K562 (cell line): ENCODE measurements at regions not wholly inside any gene's neighbourhood (a gene's known extent, or its start where the extent isn't known, plus 50 kb on each side); places are given as distances from the start of the nearest gene placed in this dataset.
A peak's percentile ranks its signal among the peaks of the same experiment; 100 is the strongest.

ENCODE experiments used
- ATAC-seq: fragments of 200-7000 bp; cut with Tn5 transposase; 3 replicates; pipeline ENCODE4 v1.9.1; 2020; ENCODE audit warnings: moderate library complexity
- BruUV-seq: library from RNA; stranded (reverse); fragments of 400-500 nt; replicated peaks from 2 replicates; lab custom pipeline; 2021; lab: Mats Ljungman, UMichigan
- CTCF ChIA-PET: fragments of 300-600 bp; formaldehyde crosslinking; extraction: SDS; loops from one replicate; lab custom pipeline; 2021; ENCODE audit warnings: low intra/inter-chr PET ratio; lab: Yijun Ruan, JAX
- POLR2A ChIA-PET: fragments of 300-600, 350-650 bp; sonication (Branson Sonifier 250); formaldehyde crosslinking; extraction: SDS; loops from one replicate; lab custom pipeline; 2021; ENCODE audit warnings: antibody characterized with exemption, inconsistent platforms; lab: Yijun Ruan, JAX
- DNase-seq, 4 experiments: peaks; one replicate each; pipeline versions ENCODE4 v3.0.0 to v3.0.0-alpha.2; 2011 to 2018; ENCODE audit warnings: low spot score in 3 of 4, mixed read lengths in 3 of 4; ENCODE audit errors: extremely low read depth in 1 of 4
- FAIRE-seq: peaks from 2 replicates; lab custom pipeline; 2011; peaks lifted over from hg19 to GRCh38; lab: Jason Lieb, UNC
- H2AFZ ChIP-seq: 2 replicates; pipeline ENCODE4 v1.6.0; 2011; ENCODE audit warnings: low read depth, low read length, control low read depth, inconsistent platforms
- H3K27ac ChIP-seq: fragments of 200-600 bp; 3 replicates; pipeline ENCODE4 v1.8.0; 2011; ENCODE audit warnings: low read depth, mild to moderate bottlenecking, control low read depth, inconsistent platforms, low read length, moderate library complexity, mixed read lengths; ENCODE audit errors: extremely low read depth
- H3K27me3 ChIP-seq, 2 experiments: fragments of 300-600 bp in 1 of 2; 2 replicates in 1 of 2; 3 replicates in 1 of 2; pipeline versions ENCODE4 v1.6.0 to v1.8.0; 2011; ENCODE audit warnings: inconsistent platforms in 2 of 2, low read length in 2 of 2, mild to moderate bottlenecking in 1 of 2, mixed read lengths in 1 of 2, moderate library complexity in 1 of 2; ENCODE audit not compliant: control insufficient read depth in 2 of 2, insufficient read depth in 2 of 2
- H3K36me3 ChIP-seq: fragments of 300-600 bp; 3 replicates; pipeline ENCODE4 v1.8.0; 2011; ENCODE audit warnings: mild to moderate bottlenecking, low read length, inconsistent platforms; ENCODE audit not compliant: control insufficient read depth, insufficient read depth
- H3K4me1 ChIP-seq, 2 experiments: fragments of 200-600 bp in 1 of 2; replicated peaks in 1 of 2; 2 replicates in 1 of 2; 3 replicates in 1 of 2; pipeline versions ENCODE4 v1.5.1 to v1.8.0; 2011; ENCODE audit warnings: inconsistent platforms in 2 of 2, low read length in 2 of 2, mild to moderate bottlenecking in 1 of 2, mixed read lengths in 1 of 2, moderate library complexity in 1 of 2; ENCODE audit not compliant: control insufficient read depth in 2 of 2, insufficient read depth in 2 of 2
- H3K4me2 ChIP-seq: 2 replicates; pipeline ENCODE4 v1.6.1; 2011; ENCODE audit warnings: low read length, control low read depth, inconsistent platforms, mixed read lengths; ENCODE audit not compliant: insufficient read depth
- H3K4me3 ChIP-seq: fragments of 200-600 bp; sonication (generic), shearing (Covaris generic); 2 replicates; pipeline ENCODE4 v1.5.1; 2016; ENCODE audit warnings: control low read depth, inconsistent platforms
- H3K79me2 ChIP-seq: fragments of 200-600 bp; 3 replicates; pipeline ENCODE4 v1.8.0; 2011; ENCODE audit warnings: low read length, inconsistent platforms; ENCODE audit not compliant: control insufficient read depth, insufficient read depth
- H3K9ac ChIP-seq, 2 experiments: 2 replicates each; pipeline versions ENCODE4 v1.6.0 to v1.6.1; 2011; ENCODE audit warnings: low read depth in 2 of 2, low read length in 2 of 2, control low read depth in 1 of 2, inconsistent platforms in 1 of 2, mild to moderate bottlenecking in 1 of 2, mixed read lengths in 1 of 2; ENCODE audit not compliant: insufficient read depth in 1 of 2
- H3K9me1 ChIP-seq: one replicate; pipeline ENCODE4 v1.6.0; 2011; ENCODE audit warnings: inconsistent platforms, mild to moderate bottlenecking, low read length, moderate library complexity; ENCODE audit not compliant: control insufficient read depth, insufficient read depth
- H3K9me3 ChIP-seq: replicated peaks from 2 replicates; pipeline ENCODE4 v1.5.1; 2011; ENCODE audit warnings: low read depth, low read length, inconsistent platforms; ENCODE audit not compliant: control insufficient read depth, insufficient read depth
- H4K20me1 ChIP-seq: replicated peaks from 2 replicates; pipeline ENCODE4 v1.6.1; 2011; ENCODE audit warnings: low read length, inconsistent platforms, mixed read lengths; ENCODE audit not compliant: control insufficient read depth, insufficient read depth
- DPF2 ChIP-seq: fragments of 450-650 bp; IDR thresholded peaks from 2 replicates; pipeline ENCODE4 v1.6.1; 2016
- GTF2F1 ChIP-seq: IDR thresholded peaks from 2 replicates; pipeline ENCODE4 v1.6.1; 2011; ENCODE audit warnings: low read depth, low read length, improper control_type of control experiment
- HIVEP1 ChIP-seq: fragments of 250-450 bp; sonication (Bioruptor Pico); IDR thresholded peaks from 2 replicates; pipeline ENCODE4 v1.4.0; 2020; ENCODE audit warnings: mild to moderate bottlenecking
- HNRNPLL ChIP-seq: fragments of 200-400 bp; formaldehyde crosslinking; IDR thresholded peaks from 2 replicates; pipeline ENCODE4 v1.6.1; 2017; ENCODE audit warnings: low read length, low read depth, mild to moderate bottlenecking; ENCODE audit not compliant: poor library complexity, severe bottlenecking
- LEF1 ChIP-seq: fragments of 450-650 bp; IDR thresholded peaks from 2 replicates; pipeline ENCODE4 v1.6.1; 2016; ENCODE audit warnings: mild to moderate bottlenecking
- NCOA2 ChIP-seq, 2 experiments: fragments of 450-650 bp; IDR thresholded peaks; 2 replicates each; pipeline ENCODE4 v1.6.1; 2018; ENCODE audit warnings: mild to moderate bottlenecking in 2 of 2, moderate library complexity in 1 of 2; ENCODE audit not compliant: partially characterized antibody in 2 of 2
- NR2F6 ChIP-seq: fragments of 450-650 bp; formaldehyde crosslinking; IDR thresholded peaks from 2 replicates; pipeline ENCODE4 v1.4.0; 2020; ENCODE audit warnings: mild to moderate bottlenecking
- SMAD3 ChIP-seq: fragments of 450-650 bp; formaldehyde crosslinking; conservative IDR thresholded peaks from 2 replicates; pipeline ENCODE4 v1.4.0; 2020; ENCODE audit warnings: mild to moderate bottlenecking
- SNIP1 ChIP-seq: fragments of 450-650 bp; IDR thresholded peaks from 2 replicates; pipeline ENCODE4 v1.7.1; 2017; ENCODE audit warnings: low read depth, mild to moderate bottlenecking
- TOE1 ChIP-seq, 2 experiments: fragments of 450-650 bp in 1 of 2; sonication (generic) in 1 of 2; formaldehyde crosslinking in 1 of 2; IDR thresholded peaks; 2 replicates each; pipeline versions ENCODE4 v1.7.1 to v1.8.0; 2016 to 2022; ENCODE audit warnings: borderline replicate concordance in 2 of 2, mild to moderate bottlenecking in 2 of 2, antibody characterized with exemption in 1 of 2, inconsistent platforms in 1 of 2, low read depth in 1 of 2, missing genetic modification reagents in 1 of 2, moderate library complexity in 1 of 2
- ZNF146 ChIP-seq: IDR thresholded peaks from one replicate; pipeline ENCODE4 v1.6.1; 2018; ENCODE audit warnings: missing compliant biosample characterization; ENCODE audit not compliant: unreplicated experiment
- ZNF174 ChIP-seq: fragments of 250-450 bp; sonication (Bioruptor Pico); IDR thresholded peaks from 2 replicates; pipeline ENCODE4 v1.4.0; 2020; ENCODE audit warnings: mild to moderate bottlenecking
- ZNF184 ChIP-seq: sonication (generic); formaldehyde crosslinking; IDR thresholded peaks from 2 replicates; pipeline ENCODE4 v1.5.0; 2020; ENCODE audit warnings: missing genetic modification reagents
- ZNF253 ChIP-seq: fragments of 250-450 bp; sonication (Bioruptor Pico); conservative IDR thresholded peaks from 2 replicates; pipeline ENCODE4 v1.6.1; 2021; ENCODE audit warnings: mild to moderate bottlenecking
- ZNF586 ChIP-seq: fragments of 450-650 bp; formaldehyde crosslinking; conservative IDR thresholded peaks from 2 replicates; pipeline ENCODE4 v1.4.0; 2020; ENCODE audit warnings: mild to moderate bottlenecking, moderate library complexity
- ZNF695 ChIP-seq: fragments of 450-650 bp; formaldehyde crosslinking; IDR thresholded peaks from 2 replicates; pipeline ENCODE4 v1.4.0; 2020; ENCODE audit warnings: mild to moderate bottlenecking, moderate library complexity
- whole genome bisulfite sequencing: fragments of 100-300 bp; shearing (Covaris generic); methylation state at CpG from one replicate; pipeline ENCODE4 v1.1.6; 2016; ENCODE audit warnings: low coverage, mixed read lengths; ENCODE audit not compliant: insufficient coverage; ENCODE audit errors: missing lambda C conversion rate; 5-methylcytosine and 5-hydroxymethylcytosine counted together
- in situ Hi-C: fragments of 300-500 bp; cut with MboI; formaldehyde crosslinking; loops from 4 replicates; pipeline ENCODE4 v1.15.0; 2018; ENCODE audit warnings: inconsistent platforms, mixed read lengths
- intact Hi-C: fragments of 100-400 bp; cut with micrococcal nuclease; formaldehyde crosslinking; loops from 2 replicates; pipeline ENCODE4 v1.14.2; 2022
- TF ChIP-seq, protein P1 (sequence below): fragments of 450-650 bp; formaldehyde crosslinking; IDR thresholded peaks from 2 replicates; pipeline ENCODE4 v1.4.0; 2020; ENCODE audit warnings: mild to moderate bottlenecking, moderate library complexity
- TF ChIP-seq, protein P2 (sequence below): fragments of 450-650 bp; IDR thresholded peaks from 2 replicates; pipeline ENCODE4 v1.6.1; 2017; ENCODE audit warnings: antibody characterized with exemption, mild to moderate bottlenecking

DNA sequence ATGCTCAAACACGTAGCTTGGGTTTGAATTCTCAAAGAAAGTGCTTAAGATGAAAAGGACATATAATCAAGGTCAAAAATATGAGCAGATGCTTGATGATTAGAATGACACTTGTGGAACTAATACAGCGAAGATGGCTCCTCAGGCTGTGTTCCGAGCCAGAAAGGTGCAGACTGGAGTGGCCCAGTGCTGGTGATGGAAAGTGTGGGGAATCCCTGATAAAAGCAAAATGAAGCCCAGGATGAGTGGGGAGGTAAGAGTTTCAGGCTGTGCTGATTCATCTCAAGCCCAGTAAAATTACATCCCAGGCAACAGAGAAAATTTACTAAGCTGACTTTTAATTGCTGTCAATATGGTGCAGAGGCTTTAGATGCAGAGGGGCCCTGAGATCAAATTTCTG lies 77.8 kb upstream of the IKZF1 start:
- ChIA-PET POLR2A (interaction anchor here (2.0 to 2.5 kb wide), 2 partner anchors 8 to 11 kb away, joined by 7 to 10 read pairs; no protein-coding TSS in a partner anchor), CTCF (no interaction called here)
- intact Hi-C loops (loop anchor here (5.0 kb wide), 2 partner anchors 81 to 141 kb away; no protein-coding TSS in a partner anchor), in situ Hi-C loops (no loop called here)
- no peak overlapping the region for H3K4me2 ChIP-seq
- H3K9me1 ChIP-seq, result no peaks in the 10 kb centered on the region
- WGBS, result 35% methylated on average over 2 of the region's 3 CpGs
- BruUV-seq, result no TSS peak
- peaks cover 13% of the 10 kb centered on the region for H3K9me3 ChIP-seq
- no peak overlapping the region for H3K4me3 ChIP-seq
- peak in 1 of 4 experiments; percentile 18 for DNase-seq
- peak overlapping the region; percentile 68 for H2AFZ ChIP-seq
- peaks cover 9 to 16% of the 10 kb centered on the region in 2 experiments for H3K4me1 ChIP-seq
- TF ChIP-seq TOE1 (IDR thresholded peaks at IDR 0.05; ENCODE audit: borderline replicate concordance), result no peak
- TF ChIP-seq TOE1 (CRISPR knock-in tag; IDR thresholded peaks at IDR 0.05; ENCODE audit: borderline replicate concordance, low read depth), result no peak
- TF ChIP-seq HNRNPLL, result no peak
- TF ChIP-seq, protein P1, sequence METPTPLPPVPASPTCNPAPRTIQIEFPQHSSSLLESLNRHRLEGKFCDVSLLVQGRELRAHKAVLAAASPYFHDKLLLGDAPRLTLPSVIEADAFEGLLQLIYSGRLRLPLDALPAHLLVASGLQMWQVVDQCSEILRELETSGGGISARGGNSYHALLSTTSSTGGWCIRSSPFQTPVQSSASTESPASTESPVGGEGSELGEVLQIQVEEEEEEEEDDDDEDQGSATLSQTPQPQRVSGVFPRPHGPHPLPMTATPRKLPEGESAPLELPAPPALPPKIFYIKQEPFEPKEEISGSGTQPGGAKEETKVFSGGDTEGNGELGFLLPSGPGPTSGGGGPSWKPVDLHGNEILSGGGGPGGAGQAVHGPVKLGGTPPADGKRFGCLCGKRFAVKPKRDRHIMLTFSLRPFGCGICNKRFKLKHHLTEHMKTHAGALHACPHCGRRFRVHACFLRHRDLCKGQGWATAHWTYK, result no peak
- TF ChIP-seq SMAD3 (CRISPR knock-in tag), result no peak
- TF ChIP-seq LEF1, result no peak
- TF ChIP-seq ZNF586 (CRISPR knock-in tag), result no peak
- TF ChIP-seq GTF2F1, result no peak
- TF ChIP-seq, protein P2, sequence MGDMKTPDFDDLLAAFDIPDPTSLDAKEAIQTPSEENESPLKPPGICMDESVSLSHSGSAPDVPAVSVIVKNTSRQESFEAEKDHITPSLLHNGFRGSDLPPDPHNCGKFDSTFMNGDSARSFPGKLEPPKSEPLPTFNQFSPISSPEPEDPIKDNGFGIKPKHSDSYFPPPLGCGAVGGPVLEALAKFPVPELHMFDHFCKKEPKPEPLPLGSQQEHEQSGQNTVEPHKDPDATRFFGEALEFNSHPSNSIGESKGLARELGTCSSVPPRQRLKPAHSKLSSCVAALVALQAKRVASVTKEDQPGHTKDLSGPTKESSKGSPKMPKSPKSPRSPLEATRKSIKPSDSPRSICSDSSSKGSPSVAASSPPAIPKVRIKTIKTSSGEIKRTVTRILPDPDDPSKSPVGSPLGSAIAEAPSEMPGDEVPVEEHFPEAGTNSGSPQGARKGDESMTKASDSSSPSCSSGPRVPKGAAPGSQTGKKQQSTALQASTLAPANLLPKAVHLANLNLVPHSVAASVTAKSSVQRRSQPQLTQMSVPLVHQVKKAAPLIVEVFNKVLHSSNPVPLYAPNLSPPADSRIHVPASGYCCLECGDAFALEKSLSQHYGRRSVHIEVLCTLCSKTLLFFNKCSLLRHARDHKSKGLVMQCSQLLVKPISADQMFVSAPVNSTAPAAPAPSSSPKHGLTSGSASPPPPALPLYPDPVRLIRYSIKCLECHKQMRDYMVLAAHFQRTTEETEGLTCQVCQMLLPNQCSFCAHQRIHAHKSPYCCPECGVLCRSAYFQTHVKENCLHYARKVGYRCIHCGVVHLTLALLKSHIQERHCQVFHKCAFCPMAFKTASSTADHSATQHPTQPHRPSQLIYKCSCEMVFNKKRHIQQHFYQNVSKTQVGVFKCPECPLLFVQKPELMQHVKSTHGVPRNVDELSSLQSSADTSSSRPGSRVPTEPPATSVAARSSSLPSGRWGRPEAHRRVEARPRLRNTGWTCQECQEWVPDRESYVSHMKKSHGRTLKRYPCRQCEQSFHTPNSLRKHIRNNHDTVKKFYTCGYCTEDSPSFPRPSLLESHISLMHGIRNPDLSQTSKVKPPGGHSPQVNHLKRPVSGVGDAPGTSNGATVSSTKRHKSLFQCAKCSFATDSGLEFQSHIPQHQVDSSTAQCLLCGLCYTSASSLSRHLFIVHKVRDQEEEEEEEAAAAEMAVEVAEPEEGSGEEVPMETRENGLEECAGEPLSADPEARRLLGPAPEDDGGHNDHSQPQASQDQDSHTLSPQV, result no peak
- no peak for TF ChIP-seq HIVEP1 (CRISPR knock-in tag)
- TF ChIP-seq ZNF253 (CRISPR knock-in tag), result no peak
- TF ChIP-seq NCOA2 (IDR thresholded peaks at IDR 0.05; ENCODE audit: partially characterized antibody in 2 of 2), result no peak
- no peak for TF ChIP-seq SNIP1
- TF ChIP-seq ZNF174 (CRISPR knock-in tag), result no peak
- TF ChIP-seq ZNF695 (CRISPR knock-in tag), result no peak
- no peak for TF ChIP-seq DPF2
- TF ChIP-seq ZNF146 (CRISPR knock-in tag), result no peak
- TF ChIP-seq ZNF184, result no peak
- TF ChIP-seq NR2F6 (CRISPR knock-in tag), result no peak
- no peak for FAIRE-seq
- no peaks in the 10 kb centered on the region for H3K79me2 ChIP-seq
- H4K20me1 ChIP-seq, result no peaks in the 10 kb centered on the region
- no peaks in the 10 kb centered on the region for H3K27me3 ChIP-seq
- ATAC-seq, result peak; percentile 62
- no peak overlapping the region for H3K27ac ChIP-seq
- H3K36me3 ChIP-seq, result no peaks in the 10 kb centered on the region
- H3K9ac ChIP-seq, result no peak overlapping the region
